ENCODE measurements at regions not wholly inside any gene's neighbourhood (a gene's known extent, or its start where the extent isn't known, plus 50 kb on each side); places are given as distances from the start of the nearest gene placed in this dataset.

DNA sequence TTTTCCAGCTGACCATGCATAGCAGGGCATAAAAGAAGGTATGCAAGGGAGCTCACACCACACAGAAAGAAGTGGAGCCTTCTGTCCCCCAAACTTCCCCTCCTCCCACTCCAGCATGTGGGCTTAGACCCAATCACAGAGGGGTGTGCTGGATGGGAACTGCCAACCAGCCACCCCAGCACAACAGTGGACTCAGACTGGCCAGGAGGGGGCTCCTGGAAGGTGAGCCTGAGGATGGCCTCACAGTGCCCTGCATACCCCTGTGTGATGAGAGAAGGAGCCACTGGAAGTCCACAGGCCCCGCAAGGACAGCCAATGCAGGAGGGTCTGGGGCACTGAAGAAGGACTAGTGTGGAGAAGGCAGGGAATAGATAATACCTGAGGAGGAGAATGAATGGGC, 106.9 kb upstream of the SERP2 start:
- no peak overlapping the region for H3K27ac ChIP-seq (ENCODE audit: low read depth in 1 of 2, low read length in 1 of 2)
- ATAC-seq (ENCODE audit: insufficient read depth, low FRiP score): no peak
- H3K9me3 ChIP-seq (ENCODE audit: control insufficient read depth in 4 of 4, insufficient read depth in 3 of 4, low read length in 3 of 4): no peaks in the 10 kb centered on the region
- H3K36me3 ChIP-seq (ENCODE audit: control insufficient read depth in 4 of 4, insufficient read depth in 4 of 4, low read length in 4 of 4): no peaks in the 10 kb centered on the region
- H3K4me3 ChIP-seq: no peak overlapping the region
- H3K4me1 ChIP-seq (ENCODE audit: control insufficient read depth in 5 of 5, insufficient read depth in 5 of 5, low read length in 5 of 5): peaks cover 0 to 9% (median 8%) of the 10 kb centered on the region in 5 donors
- H3K27me3 ChIP-seq (ENCODE audit: control insufficient read depth in 3 of 3, insufficient read depth in 3 of 3, low read length in 2 of 3): no peaks in the 10 kb centered on the region
- no peak for DNase-seq
- WGBS, 2 donors: 97 to 100% methylated on average over 1 of the region's 1 CpG
- H3K9ac ChIP-seq (ENCODE audit: insufficient read depth in 1 of 2, low read length in 2 of 2): no peak overlapping the region
- TF ChIP-seq, protein P1, sequence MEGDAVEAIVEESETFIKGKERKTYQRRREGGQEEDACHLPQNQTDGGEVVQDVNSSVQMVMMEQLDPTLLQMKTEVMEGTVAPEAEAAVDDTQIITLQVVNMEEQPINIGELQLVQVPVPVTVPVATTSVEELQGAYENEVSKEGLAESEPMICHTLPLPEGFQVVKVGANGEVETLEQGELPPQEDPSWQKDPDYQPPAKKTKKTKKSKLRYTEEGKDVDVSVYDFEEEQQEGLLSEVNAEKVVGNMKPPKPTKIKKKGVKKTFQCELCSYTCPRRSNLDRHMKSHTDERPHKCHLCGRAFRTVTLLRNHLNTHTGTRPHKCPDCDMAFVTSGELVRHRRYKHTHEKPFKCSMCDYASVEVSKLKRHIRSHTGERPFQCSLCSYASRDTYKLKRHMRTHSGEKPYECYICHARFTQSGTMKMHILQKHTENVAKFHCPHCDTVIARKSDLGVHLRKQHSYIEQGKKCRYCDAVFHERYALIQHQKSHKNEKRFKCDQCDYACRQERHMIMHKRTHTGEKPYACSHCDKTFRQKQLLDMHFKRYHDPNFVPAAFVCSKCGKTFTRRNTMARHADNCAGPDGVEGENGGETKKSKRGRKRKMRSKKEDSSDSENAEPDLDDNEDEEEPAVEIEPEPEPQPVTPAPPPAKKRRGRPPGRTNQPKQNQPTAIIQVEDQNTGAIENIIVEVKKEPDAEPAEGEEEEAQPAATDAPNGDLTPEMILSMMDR (IDR thresholded peaks at IDR 0.05; ENCODE audit: control extremely low read depth, extremely low read depth): no peak

DNA sequence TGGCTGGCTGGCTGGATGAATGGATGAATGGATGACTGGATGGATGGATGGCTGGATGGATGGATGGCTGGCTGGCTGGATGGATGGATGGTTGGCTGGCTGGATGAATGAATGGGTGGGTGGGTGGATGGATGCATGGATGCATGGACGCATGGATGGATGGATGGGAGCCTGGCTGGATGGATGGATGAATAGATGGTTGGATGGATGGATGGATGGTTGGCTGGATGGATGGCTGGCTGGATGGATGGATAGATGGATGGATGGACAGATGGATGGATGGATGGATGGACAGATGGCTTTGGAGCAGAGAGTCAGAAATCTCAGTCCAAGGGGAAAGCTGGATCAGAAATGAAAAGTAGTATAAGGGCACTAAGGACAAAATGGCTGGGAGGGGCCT, 106.4 kb upstream of the SERP2 start:
- Histone ChIP-seq H3K4me3 (no peak overlapping the region), H3K4me1 (ENCODE audit: control insufficient read depth in 5 of 5, insufficient read depth in 5 of 5, low read length in 5 of 5) (peaks cover 0 to 12% (median 11%) of the 10 kb centered on the region in 5 donors), H3K9me3 (ENCODE audit: control insufficient read depth in 4 of 4, insufficient read depth in 3 of 4, low read length in 3 of 4) (no peaks in the 10 kb centered on the region), H3K27ac (ENCODE audit: low read depth in 1 of 2, low read length in 1 of 2) (no peak overlapping the region), H3K36me3 (ENCODE audit: control insufficient read depth in 4 of 4, insufficient read depth in 4 of 4, low read length in 4 of 4) (no peaks in the 10 kb centered on the region), H3K9ac (ENCODE audit: insufficient read depth in 1 of 2, low read length in 2 of 2) (no peak overlapping the region), H3K27me3 (ENCODE audit: control insufficient read depth in 3 of 3, insufficient read depth in 3 of 3, low read length in 2 of 3) (no peaks in the 10 kb centered on the region)
- WGBS, 2 donors: 97 to 100% methylated on average over 1 of the region's 1 CpG
- no peak for ATAC-seq (ENCODE audit: insufficient read depth, low FRiP score)
- no peak for DNase-seq
- TF ChIP-seq, protein P1 (IDR thresholded peaks at IDR 0.05; ENCODE audit: control extremely low read depth, extremely low read depth): no peak

DNA sequence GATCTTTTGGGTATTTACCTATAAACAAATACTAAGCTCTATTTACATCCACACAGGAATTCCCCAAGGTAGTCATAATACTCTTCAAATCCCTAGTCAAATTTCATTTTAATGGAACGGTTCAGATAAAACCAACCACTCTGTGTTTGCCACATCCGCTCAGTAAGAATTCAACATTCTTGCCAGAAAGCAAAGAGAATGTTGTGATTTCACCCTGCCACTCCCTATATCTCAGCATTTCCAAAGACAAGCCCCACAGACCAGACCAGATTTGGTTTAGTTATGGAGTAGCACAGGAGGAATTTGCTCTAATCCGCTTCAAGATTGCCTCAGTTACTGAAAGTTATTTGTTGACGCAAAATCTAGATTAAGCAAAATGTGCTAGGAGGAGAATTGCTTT, 105.6 kb upstream of the SERP2 start:
- no peaks in the 10 kb centered on the region for H3K27me3 ChIP-seq (ENCODE audit: control insufficient read depth in 3 of 3, insufficient read depth in 3 of 3, low read length in 2 of 3)
- H3K9ac ChIP-seq (ENCODE audit: insufficient read depth in 1 of 2, low read length in 2 of 2): no peak overlapping the region
- no peak overlapping the region for H3K27ac ChIP-seq (ENCODE audit: low read depth in 1 of 2, low read length in 1 of 2)
- WGBS, 2 donors: 66 to 84% methylated on average over 4 of the region's 4 CpGs
- ATAC-seq (ENCODE audit: insufficient read depth, low FRiP score): no peak
- H3K9me3 ChIP-seq (ENCODE audit: control insufficient read depth in 4 of 4, insufficient read depth in 3 of 4, low read length in 3 of 4): no peaks in the 10 kb centered on the region
- no peak overlapping the region for H3K4me3 ChIP-seq
- TF ChIP-seq, protein P1 (IDR thresholded peaks at IDR 0.05; ENCODE audit: control extremely low read depth, extremely low read depth): no peak
- peaks cover 0 to 13% (median 11%) of the 10 kb centered on the region in 5 donors for H3K4me1 ChIP-seq (ENCODE audit: control insufficient read depth in 5 of 5, insufficient read depth in 5 of 5, low read length in 5 of 5)
- no peaks in the 10 kb centered on the region for H3K36me3 ChIP-seq (ENCODE audit: control insufficient read depth in 4 of 4, insufficient read depth in 4 of 4, low read length in 4 of 4)
- DNase-seq: no peak

DNA sequence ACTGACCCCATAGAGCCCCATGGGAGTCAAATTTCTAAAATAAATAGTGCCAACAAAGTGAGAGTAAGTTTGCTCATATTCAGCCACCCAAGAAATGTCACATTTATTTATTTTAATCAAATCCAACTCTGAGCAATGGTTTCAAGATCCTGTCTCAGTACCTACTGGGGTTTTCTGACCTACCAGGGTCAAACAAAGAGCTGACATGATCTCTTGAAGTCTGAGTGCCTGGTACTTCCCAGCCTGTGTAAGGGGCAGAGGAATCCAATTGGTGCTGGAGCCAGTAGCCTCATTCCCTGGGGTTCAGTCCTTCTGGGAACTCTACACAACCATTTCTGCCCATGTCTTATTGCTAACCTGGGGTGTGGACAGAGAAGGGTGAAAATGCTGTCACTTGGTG, 104.6 kb upstream of the SERP2 start:
- H3K9me3 ChIP-seq (ENCODE audit: control insufficient read depth in 4 of 4, insufficient read depth in 3 of 4, low read length in 3 of 4): no peaks in the 10 kb centered on the region
- ATAC-seq (ENCODE audit: insufficient read depth, low FRiP score): no peak
- H3K9ac ChIP-seq (ENCODE audit: insufficient read depth in 1 of 2, low read length in 2 of 2): no peak overlapping the region
- no peak overlapping the region for H3K4me3 ChIP-seq
- DNase-seq: no peak
- TF ChIP-seq, protein P1 (IDR thresholded peaks at IDR 0.05; ENCODE audit: control extremely low read depth, extremely low read depth): no peak
- H3K27me3 ChIP-seq (ENCODE audit: control insufficient read depth in 3 of 3, insufficient read depth in 3 of 3, low read length in 2 of 3): no peaks in the 10 kb centered on the region
- H3K4me1 ChIP-seq (ENCODE audit: control insufficient read depth in 5 of 5, insufficient read depth in 5 of 5, low read length in 5 of 5): peaks cover 0 to 19% (median 14%) of the 10 kb centered on the region in 5 donors
- H3K27ac ChIP-seq (ENCODE audit: low read depth in 1 of 2, low read length in 1 of 2): no peak overlapping the region
- no peaks in the 10 kb centered on the region for H3K36me3 ChIP-seq (ENCODE audit: control insufficient read depth in 4 of 4, insufficient read depth in 4 of 4, low read length in 4 of 4)
